ENCODE measurements at regions not wholly inside any gene's neighbourhood (a gene's known extent, or its start where the extent isn't known, plus 50 kb on each side); places are given as distances from the start of the nearest gene placed in this dataset.
"Not testable (repeated sequence)": the region's sequence is repeated elsewhere in the genome, so short reads cannot be mapped to it uniquely, and the experiment has no call there.

- DNase-seq, result no peak
Observed at GRCh38 chrX:118261151-118261550, 84.8 kb upstream of the WDR44 start.

- DNase-seq, result no peak
Observed at GRCh38 chrX:118271775-118272174, 74.1 kb upstream of the WDR44 start.

- peak; percentile 6 for DNase-seq
Observed at GRCh38 chrX:118272242-118272641, 73.7 kb upstream of the WDR44 start.

GRCh38 chrX:118286066-118286762, 59.7 kb upstream of the WDR44 start:
- DNase-seq, result no peak

GRCh38 chrX:118295818-118296217, 50.1 kb upstream of the WDR44 start:
- DNase-seq, result not testable (repeated sequence)

Data from HCEC 1CT (cell line).